ENCODE measurements at regions not wholly inside any gene's neighbourhood (a gene's known extent, or its start where the extent isn't known, plus 50 kb on each side); places are given as distances from the start of the nearest gene placed in this dataset.

- TF ChIP-seq POLR2A (IDR thresholded peaks at IDR 0.05), result no peak
- TF ChIP-seq, protein P1, sequence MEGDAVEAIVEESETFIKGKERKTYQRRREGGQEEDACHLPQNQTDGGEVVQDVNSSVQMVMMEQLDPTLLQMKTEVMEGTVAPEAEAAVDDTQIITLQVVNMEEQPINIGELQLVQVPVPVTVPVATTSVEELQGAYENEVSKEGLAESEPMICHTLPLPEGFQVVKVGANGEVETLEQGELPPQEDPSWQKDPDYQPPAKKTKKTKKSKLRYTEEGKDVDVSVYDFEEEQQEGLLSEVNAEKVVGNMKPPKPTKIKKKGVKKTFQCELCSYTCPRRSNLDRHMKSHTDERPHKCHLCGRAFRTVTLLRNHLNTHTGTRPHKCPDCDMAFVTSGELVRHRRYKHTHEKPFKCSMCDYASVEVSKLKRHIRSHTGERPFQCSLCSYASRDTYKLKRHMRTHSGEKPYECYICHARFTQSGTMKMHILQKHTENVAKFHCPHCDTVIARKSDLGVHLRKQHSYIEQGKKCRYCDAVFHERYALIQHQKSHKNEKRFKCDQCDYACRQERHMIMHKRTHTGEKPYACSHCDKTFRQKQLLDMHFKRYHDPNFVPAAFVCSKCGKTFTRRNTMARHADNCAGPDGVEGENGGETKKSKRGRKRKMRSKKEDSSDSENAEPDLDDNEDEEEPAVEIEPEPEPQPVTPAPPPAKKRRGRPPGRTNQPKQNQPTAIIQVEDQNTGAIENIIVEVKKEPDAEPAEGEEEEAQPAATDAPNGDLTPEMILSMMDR (IDR thresholded peaks at IDR 0.05), result no peak
These were observed 537.2 kb upstream of the DCC start for GRCh38 chr18:51802569-51803428.

Data from body of pancreas (tissue), 4 donors.